OCI-LY1 (cell line): ENCODE measurements at regions not wholly inside any gene's neighbourhood (a gene's known extent, or its start where the extent isn't known, plus 50 kb on each side); places are given as distances from the start of the nearest gene placed in this dataset.

ENCODE experiments used
- CTCF ChIP-seq: fragments of 200-600 bp; sonication (generic), shearing (Covaris generic); IDR thresholded peaks from 2 replicates; pipeline ENCODE4 v1.5.1; 2017; ENCODE audit warnings: mild to moderate bottlenecking, antibody characterized with exemption, low read length, moderate library complexity, mixed read lengths
- EZH2 ChIP-seq: fragments of 200-600 bp; sonication (generic), shearing (Covaris generic); IDR thresholded peaks from 2 replicates; pipeline ENCODE4 v1.8.0; 2017; ENCODE audit warnings: borderline replicate concordance, mixed run types, mild to moderate bottlenecking, antibody characterized with exemption, low read length, moderate library complexity, mixed read lengths

GRCh38 chr4:54487491-54487890, 170.3 kb upstream of the KIT start:
- TF ChIP-seq EZH2 (no peak), CTCF (no peak)
